Suprapubic skin (tissue), 4 donors: ENCODE measurements at regions not wholly inside any gene's neighbourhood (a gene's known extent, or its start where the extent isn't known, plus 50 kb on each side); places are given as distances from the start of the nearest gene placed in this dataset.
"Not testable (repeated sequence)": the region's sequence is repeated elsewhere in the genome, so short reads cannot be mapped to it uniquely, and the experiment has no call there.

Source experiments
- DNase-seq, 2 donors: peaks; one replicate each; pipeline ENCODE4 v3.0.0-alpha.2; 2019; ENCODE audit warnings: low spot score in 2 of 2
- H3K27ac ChIP-seq: fragments of 200-600 bp; sonication (generic); one replicate; pipeline ENCODE4 v1.5.1; 2019
- H3K27me3 ChIP-seq: fragments of 200-600 bp; sonication (generic); one replicate; pipeline ENCODE4 v1.5.1; 2019
- H3K36me3 ChIP-seq: fragments of 200-600 bp; sonication (generic); one replicate; pipeline ENCODE4 v1.5.1; 2019
- H3K4me1 ChIP-seq: fragments of 200-600 bp; sonication (generic); one replicate; pipeline ENCODE4 v1.5.1; 2019
- H3K4me3 ChIP-seq: fragments of 200-600 bp; sonication (generic); one replicate; pipeline ENCODE4 v1.5.1; 2019; ENCODE audit warnings: mild to moderate bottlenecking
- H3K9me3 ChIP-seq: fragments of 200-600 bp; sonication (generic); one replicate; pipeline ENCODE4 v1.5.1; 2019
- CTCF ChIP-seq, 2 donors: fragments of 200-600 bp in 1 of 2; fragments of 450-650 bp in 1 of 2; sonication (generic) in 1 of 2; IDR thresholded peaks; one replicate each; pipeline ENCODE4 v1.5.1; 2016 to 2019; ENCODE audit warnings: antibody characterized with exemption in 2 of 2, mild to moderate bottlenecking in 1 of 2, moderate library complexity in 1 of 2
- EP300 ChIP-seq: sonication (generic); formaldehyde crosslinking; IDR thresholded peaks from one replicate; pipeline ENCODE4 v1.6.1; 2017; ENCODE audit warnings: antibody characterized with exemption
- POLR2A ChIP-seq, 2 donors: fragments of 450-650 bp; IDR thresholded peaks; one replicate each; pipeline ENCODE4 v1.6.1; 2017; ENCODE audit warnings: antibody characterized with exemption in 2 of 2, mild to moderate bottlenecking in 2 of 2, moderate library complexity in 2 of 2
- POLR2AphosphoS5 ChIP-seq, 3 donors: sonication (generic); formaldehyde crosslinking; IDR thresholded peaks; one replicate each; pipeline ENCODE4 v1.6.1; 2017; ENCODE audit warnings: antibody characterized with exemption in 3 of 3
- WGBS: methylation state at CpG from one replicate; pipeline ENCODE4 v1.1.5; 2018; 5-methylcytosine and 5-hydroxymethylcytosine counted together

- no peak overlapping the region for H3K27ac ChIP-seq
- H3K4me1 ChIP-seq: no peaks in the 10 kb centered on the region
- no peak overlapping the region for H3K4me3 ChIP-seq
- 34% methylated on average over 4 of the region's 4 CpGs for WGBS
- no peaks in the 10 kb centered on the region for H3K27me3 ChIP-seq
- TF ChIP-seq POLR2A (IDR thresholded peaks at IDR 0.05) (no peak), CTCF (IDR thresholded peaks at IDR 0.05) (no peak), POLR2AphosphoS5 (IDR thresholded peaks at IDR 0.05) (no peak), EP300 (no peak)
- H3K9me3 ChIP-seq: no peaks in the 10 kb centered on the region
- no peaks in the 10 kb centered on the region for H3K36me3 ChIP-seq
- DNase-seq: no peak
Observed at GRCh38 chr3:175951047-175951694, 1092.0 kb downstream of the NAALADL2 start.

- no peaks in the 10 kb centered on the region for H3K36me3 ChIP-seq
Observed at GRCh38 chr3:175948041-175948440, 1088.9 kb downstream of the NAALADL2 start.

GRCh38 chr3:175941352-175941751 is 1082.2 kb downstream of the NAALADL2 start:
- H3K4me3 ChIP-seq: no peak overlapping the region
- DNase-seq: no peak
- no peaks in the 10 kb centered on the region for H3K36me3 ChIP-seq
- H3K27me3 ChIP-seq: no peaks in the 10 kb centered on the region
- H3K27ac ChIP-seq: no peak overlapping the region
- TF ChIP-seq CTCF (IDR thresholded peaks at IDR 0.05) (no peak), EP300 (no peak), POLR2AphosphoS5 (IDR thresholded peaks at IDR 0.05) (no peak), POLR2A (IDR thresholded peaks at IDR 0.05) (no peak)
- peaks cover 15% of the 10 kb centered on the region for H3K9me3 ChIP-seq
- no peaks in the 10 kb centered on the region for H3K4me1 ChIP-seq

More at GRCh38 chr3:175948041-175948440, 1088.9 kb downstream of the NAALADL2 start:
- Histone ChIP-seq H3K4me3 (no peak overlapping the region), H3K9me3 (peaks cover 13% of the 10 kb centered on the region), H3K4me1 (no peaks in the 10 kb centered on the region), H3K27me3 (no peaks in the 10 kb centered on the region), H3K27ac (no peak overlapping the region)
- no peak for DNase-seq
- TF ChIP-seq CTCF (IDR thresholded peaks at IDR 0.05) (no peak), POLR2AphosphoS5 (IDR thresholded peaks at IDR 0.05) (no peak)
- 87% methylated on average over 3 of the region's 3 CpGs for WGBS

- Histone ChIP-seq H3K9me3 (peaks cover 15% of the 10 kb centered on the region), H3K4me3 (no peak overlapping the region), H3K27ac (no peak overlapping the region), H3K36me3 (no peaks in the 10 kb centered on the region), H3K4me1 (no peaks in the 10 kb centered on the region), H3K27me3 (no peaks in the 10 kb centered on the region)
- DNase-seq: no peak
- TF ChIP-seq POLR2A (IDR thresholded peaks at IDR 0.05): no peak
- no peak for TF ChIP-seq CTCF (IDR thresholded peaks at IDR 0.05)
- TF ChIP-seq POLR2AphosphoS5 (IDR thresholded peaks at IDR 0.05): no peak
- no peak for TF ChIP-seq EP300
- WGBS: 80% methylated on average over 5 of the region's 6 CpGs
Observed at GRCh38 chr3:175940881-175941280, 1081.7 kb downstream of the NAALADL2 start.

- WGBS: 84% methylated on average over 5 of the region's 5 CpGs
- DNase-seq: no peak
- no peak overlapping the region for H3K4me3 ChIP-seq
- TF ChIP-seq POLR2AphosphoS5 (IDR thresholded peaks at IDR 0.05) (no peak), POLR2A (IDR thresholded peaks at IDR 0.05) (no peak), EP300 (no peak), CTCF (IDR thresholded peaks at IDR 0.05) (no peak)
- H3K36me3 ChIP-seq: no peaks in the 10 kb centered on the region
- no peaks in the 10 kb centered on the region for H3K27me3 ChIP-seq
- H3K9me3 ChIP-seq: peaks cover 13% of the 10 kb centered on the region
- H3K27ac ChIP-seq: no peak overlapping the region
- H3K4me1 ChIP-seq: no peaks in the 10 kb centered on the region
Observed at GRCh38 chr3:175940243-175940642, 1081.1 kb downstream of the NAALADL2 start.

- not testable (repeated sequence) for DNase-seq, H3K4me1 ChIP-seq, H3K4me3 ChIP-seq, H3K27me3 ChIP-seq, H3K36me3 ChIP-seq, H3K9me3 ChIP-seq, H3K27ac ChIP-seq
- 90% methylated on average over 9 of the region's 22 CpGs for WGBS
Observed at GRCh38 chr3:175937367-175937766, 1078.2 kb downstream of the NAALADL2 start.
